ENCODE measurements at regions not wholly inside any gene's neighbourhood (a gene's known extent, or its start where the extent isn't known, plus 50 kb on each side); places are given as distances from the start of the nearest gene placed in this dataset.
A peak's percentile ranks its signal among the peaks of the same experiment; 100 is the strongest.
"Not testable (repeated sequence)": the region's sequence is repeated elsewhere in the genome, so short reads cannot be mapped to it uniquely, and the experiment has no call there.

GRCh38 chr5:17361331-17361730, 136.7 kb upstream of the TAF11L2 start:
- no peak for DNase-seq
- intact Hi-C loops (cut with DNase I), result no loop called here

GRCh38 chr5:17364987-17365810, 132.8 kb upstream of the TAF11L2 start:
- intact Hi-C loops (cut with DNase I), result no loop called here
- DNase-seq, result peak in 2 of 42 donors; percentile 15 to 17

- DNase-seq, result peak in 2 of 42 donors; percentile 12 to 40
- intact Hi-C loops (cut with DNase I), result no loop called here
Observed at GRCh38 chr5:17365811-17366138, 132.3 kb upstream of the TAF11L2 start.

- no peak for DNase-seq
- intact Hi-C loops (cut with DNase I), result no loop called here
Observed at GRCh38 chr5:17367256-17367840, 130.7 kb upstream of the TAF11L2 start.

- intact Hi-C loops (cut with DNase I), result no loop called here
- no peak for DNase-seq
Observed at GRCh38 chr5:17370651-17371050, 127.4 kb upstream of the TAF11L2 start.

- intact Hi-C loops (cut with DNase I), result no loop called here
- no peak for DNase-seq
Observed at GRCh38 chr5:17373406-17373805, 124.6 kb upstream of the TAF11L2 start.

GRCh38 chr5:17373814-17374556, 124.0 kb upstream of the TAF11L2 start:
- intact Hi-C loops (cut with DNase I), result no loop called here
- DNase-seq, result no peak

- DNase-seq, result no peak
- intact Hi-C loops (cut with DNase I), result no loop called here
Observed at GRCh38 chr5:17374973-17375742, 122.9 kb upstream of the TAF11L2 start.

GRCh38 chr5:17375886-17376285, 122.1 kb upstream of the TAF11L2 start:
- DNase-seq; intact Hi-C loops (cut with DNase I): not testable (repeated sequence)

- intact Hi-C loops (cut with DNase I), result no loop called here
Observed at GRCh38 chr5:17378346-17378997, 119.6 kb upstream of the TAF11L2 start.

GRCh38 chr5:17379100-17379951, 118.7 kb upstream of the TAF11L2 start:
- DNase-seq, result no peak
- intact Hi-C loops (cut with DNase I), result no loop called here

More at GRCh38 chr5:17378346-17378997, 119.6 kb upstream of the TAF11L2 start:
- DNase-seq, result no peak

GRCh38 chr5:17381932-17382331, 116.1 kb upstream of the TAF11L2 start:
- DNase-seq, result peak in 31 of 42 donors; percentile 15 to 63 (median 32)
- intact Hi-C loops (cut with DNase I), result no loop called here

- intact Hi-C loops (cut with DNase I), result no loop called here
- DNase-seq, result no peak
Observed at GRCh38 chr5:17383526-17383925, 114.5 kb upstream of the TAF11L2 start.

GRCh38 chr5:17384181-17384580, 113.8 kb upstream of the TAF11L2 start:
- peak in 1 of 42 donors; percentile 8 for DNase-seq
- intact Hi-C loops (cut with DNase I), result no loop called here

- intact Hi-C loops (cut with DNase I), result no loop called here
- DNase-seq, result no peak
Observed at GRCh38 chr5:17388717-17389116, 109.3 kb upstream of the TAF11L2 start.

GRCh38 chr5:17394086-17394485, 103.9 kb upstream of the TAF11L2 start:
- intact Hi-C loops (cut with DNase I), result no loop called here
- DNase-seq, result no peak

- no peak for DNase-seq
- intact Hi-C loops (cut with DNase I), result no loop called here
Observed at GRCh38 chr5:17395106-17395880, 102.7 kb upstream of the TAF11L2 start.

All from head of caudate nucleus (tissue), 42 donors.